Breast epithelium (tissue), 3 donors: ENCODE measurements at regions not wholly inside any gene's neighbourhood (a gene's known extent, or its start where the extent isn't known, plus 50 kb on each side); places are given as distances from the start of the nearest gene placed in this dataset.

ENCODE experiments used
- CTCF ChIP-seq, 3 donors: fragments of 450-650 bp; IDR thresholded peaks; one replicate each; pipeline ENCODE4 v1.5.1; 2016 to 2017; ENCODE audit warnings: antibody characterized with exemption in 3 of 3, mild to moderate bottlenecking in 3 of 3, moderate library complexity in 3 of 3
- POLR2A ChIP-seq: fragments of 450-650 bp; IDR thresholded peaks from one replicate; pipeline ENCODE4 v1.6.1; 2016; ENCODE audit warnings: antibody characterized with exemption, mild to moderate bottlenecking, moderate library complexity
- POLR2AphosphoS5 ChIP-seq, 3 donors: sonication (generic); formaldehyde crosslinking; IDR thresholded peaks; one replicate each; pipeline ENCODE4 v1.6.1; 2017; ENCODE audit warnings: antibody characterized with exemption in 3 of 3

- no peak for TF ChIP-seq CTCF (IDR thresholded peaks at IDR 0.05)
- TF ChIP-seq POLR2AphosphoS5 (IDR thresholded peaks at IDR 0.05), result no peak
- TF ChIP-seq POLR2A, result no peak
Measured at GRCh38 chr15:36403351-36403750, 176.1 kb upstream of the CDIN1 start.
